ENCODE measurements at regions not wholly inside any gene's neighbourhood (a gene's known extent, or its start where the extent isn't known, plus 50 kb on each side); places are given as distances from the start of the nearest gene placed in this dataset.

- Histone ChIP-seq H3K9me3 (no peaks in the 10 kb centered on the region), H3K27me3 (replicated peaks; ENCODE audit: insufficient read depth) (no peaks in the 10 kb centered on the region), H3K27ac (no peak overlapping the region), H3K36me3 (no peaks in the 10 kb centered on the region), H3K4me1 (ENCODE audit: control insufficient read depth in 1 of 2, low read depth in 2 of 2) (no peaks in the 10 kb centered on the region), H3K4me3 (no peak overlapping the region)
- DNase-seq (ENCODE audit: low spot score) (no peak), ATAC-seq (ENCODE audit: insufficient number of reproducible peaks, low FRiP score, low read depth) (no peak)
- TF ChIP-seq CTCF (IDR thresholded peaks at IDR 0.05): no peak
Observed at GRCh38 chr3:162111861-162112260, 615.3 kb downstream of the OTOL1 start.

GRCh38 chr3:162112719-162113118 is 616.1 kb downstream of the OTOL1 start:
- Histone ChIP-seq H3K4me1 (ENCODE audit: control insufficient read depth in 1 of 2, low read depth in 2 of 2) (no peaks in the 10 kb centered on the region), H3K27me3 (replicated peaks; ENCODE audit: insufficient read depth) (no peaks in the 10 kb centered on the region), H3K36me3 (no peaks in the 10 kb centered on the region), H3K9me3 (no peaks in the 10 kb centered on the region), H3K4me3 (no peak overlapping the region), H3K27ac (no peak overlapping the region)
- ATAC-seq (ENCODE audit: insufficient number of reproducible peaks, low FRiP score, low read depth): no peak
- no peak for DNase-seq (ENCODE audit: low spot score)
- TF ChIP-seq CTCF (IDR thresholded peaks at IDR 0.05): no peak

GRCh38 chr3:162117961-162118360 is 621.4 kb downstream of the OTOL1 start:
- DNase-seq (ENCODE audit: low spot score): no peak
- no peaks in the 10 kb centered on the region for H3K27me3 ChIP-seq (replicated peaks; ENCODE audit: insufficient read depth)
- ATAC-seq (ENCODE audit: insufficient number of reproducible peaks, low FRiP score, low read depth): no peak
- H3K4me3 ChIP-seq: no peak overlapping the region
- TF ChIP-seq CTCF (IDR thresholded peaks at IDR 0.05): no peak
- H3K9me3 ChIP-seq: no peaks in the 10 kb centered on the region
- H3K27ac ChIP-seq: no peak overlapping the region
- H3K4me1 ChIP-seq (ENCODE audit: control insufficient read depth in 1 of 2, low read depth in 2 of 2): no peaks in the 10 kb centered on the region
- no peaks in the 10 kb centered on the region for H3K36me3 ChIP-seq

- no peak overlapping the region for H3K4me3 ChIP-seq
- DNase-seq (ENCODE audit: low spot score) (no peak), ATAC-seq (ENCODE audit: insufficient number of reproducible peaks, low FRiP score, low read depth) (no peak)
- H3K4me1 ChIP-seq (ENCODE audit: control insufficient read depth in 1 of 2, low read depth in 2 of 2): no peaks in the 10 kb centered on the region
- H3K9me3 ChIP-seq: no peaks in the 10 kb centered on the region
- no peak for TF ChIP-seq CTCF (IDR thresholded peaks at IDR 0.05)
- no peaks in the 10 kb centered on the region for H3K36me3 ChIP-seq
- no peaks in the 10 kb centered on the region for H3K27me3 ChIP-seq (replicated peaks; ENCODE audit: insufficient read depth)
- no peak overlapping the region for H3K27ac ChIP-seq
Observed at GRCh38 chr3:162119651-162120050, 623.0 kb downstream of the OTOL1 start.

GRCh38 chr3:162122405-162122804 is 625.8 kb downstream of the OTOL1 start:
- no peaks in the 10 kb centered on the region for H3K4me1 ChIP-seq (ENCODE audit: control insufficient read depth in 1 of 2, low read depth in 2 of 2)
- no peak overlapping the region for H3K27ac ChIP-seq
- DNase-seq (ENCODE audit: low spot score): no peak
- H3K36me3 ChIP-seq: no peaks in the 10 kb centered on the region
- H3K4me3 ChIP-seq: no peak overlapping the region
- no peaks in the 10 kb centered on the region for H3K27me3 ChIP-seq (replicated peaks; ENCODE audit: insufficient read depth)
- no peak for ATAC-seq (ENCODE audit: insufficient number of reproducible peaks, low FRiP score, low read depth)
- no peaks in the 10 kb centered on the region for H3K9me3 ChIP-seq
- no peak for TF ChIP-seq CTCF (IDR thresholded peaks at IDR 0.05)

All from thoracic aorta (tissue), 2 donors.